A673 (cell line): ENCODE measurements at regions not wholly inside any gene's neighbourhood (a gene's known extent, or its start where the extent isn't known, plus 50 kb on each side); places are given as distances from the start of the nearest gene placed in this dataset.

Experiments used
- EZH2 ChIP-seq: fragments of 200-600 bp; sonication (generic); IDR thresholded peaks from 2 replicates; pipeline ENCODE4 v1.6.1; 2017; ENCODE audit warnings: borderline replicate concordance, low read depth, mild to moderate bottlenecking, mixed read lengths, antibody characterized with exemption, low read length; ENCODE audit not compliant: poor library complexity, severe bottlenecking
- TF ChIP-seq, protein P1 (sequence below): fragments of 300-800, 200-600 bp; sonication (generic); conservative IDR thresholded peaks from 2 replicates; pipeline ENCODE4 v1.5.1; 2017; ENCODE audit warnings: low read depth, mild to moderate bottlenecking, antibody characterized with exemption, low read length, moderate library complexity, mixed read lengths

DNA sequence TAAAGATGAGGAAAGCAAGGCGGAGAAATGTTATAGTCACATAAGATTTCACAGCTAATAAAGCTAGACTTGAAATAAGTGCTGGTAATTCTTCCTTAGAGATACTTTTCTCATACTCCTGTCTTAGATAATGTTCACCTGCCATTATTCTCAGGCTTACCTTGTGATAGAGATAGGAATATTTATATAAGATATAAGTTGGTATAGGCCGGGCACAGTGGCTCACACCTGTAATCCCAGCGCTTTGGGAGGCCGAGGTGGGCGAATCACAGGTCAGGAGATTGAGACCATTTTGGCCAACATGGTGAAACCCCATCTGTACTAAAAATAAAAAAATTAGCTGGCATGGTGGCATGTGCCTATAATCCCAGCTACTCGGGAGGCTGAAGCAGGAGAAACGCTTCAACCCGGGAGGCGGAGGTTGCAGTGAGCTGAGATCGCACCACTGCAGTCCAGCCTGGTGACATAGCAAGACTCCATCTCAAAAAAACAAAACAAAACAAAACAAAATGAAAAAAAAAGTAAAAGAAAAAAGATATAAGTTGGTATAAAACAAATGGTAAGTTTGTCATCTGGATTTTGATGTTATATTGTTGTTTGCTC, 1918.4 kb downstream of the MAT2B start:
- TF ChIP-seq, protein P1, sequence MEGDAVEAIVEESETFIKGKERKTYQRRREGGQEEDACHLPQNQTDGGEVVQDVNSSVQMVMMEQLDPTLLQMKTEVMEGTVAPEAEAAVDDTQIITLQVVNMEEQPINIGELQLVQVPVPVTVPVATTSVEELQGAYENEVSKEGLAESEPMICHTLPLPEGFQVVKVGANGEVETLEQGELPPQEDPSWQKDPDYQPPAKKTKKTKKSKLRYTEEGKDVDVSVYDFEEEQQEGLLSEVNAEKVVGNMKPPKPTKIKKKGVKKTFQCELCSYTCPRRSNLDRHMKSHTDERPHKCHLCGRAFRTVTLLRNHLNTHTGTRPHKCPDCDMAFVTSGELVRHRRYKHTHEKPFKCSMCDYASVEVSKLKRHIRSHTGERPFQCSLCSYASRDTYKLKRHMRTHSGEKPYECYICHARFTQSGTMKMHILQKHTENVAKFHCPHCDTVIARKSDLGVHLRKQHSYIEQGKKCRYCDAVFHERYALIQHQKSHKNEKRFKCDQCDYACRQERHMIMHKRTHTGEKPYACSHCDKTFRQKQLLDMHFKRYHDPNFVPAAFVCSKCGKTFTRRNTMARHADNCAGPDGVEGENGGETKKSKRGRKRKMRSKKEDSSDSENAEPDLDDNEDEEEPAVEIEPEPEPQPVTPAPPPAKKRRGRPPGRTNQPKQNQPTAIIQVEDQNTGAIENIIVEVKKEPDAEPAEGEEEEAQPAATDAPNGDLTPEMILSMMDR: no peak
- TF ChIP-seq EZH2: no peak
